ENCODE measurements at regions not wholly inside any gene's neighbourhood (a gene's known extent, or its start where the extent isn't known, plus 50 kb on each side); places are given as distances from the start of the nearest gene placed in this dataset.

GRCh38 chr2:111647359-111647758, 236.6 kb downstream of the ANAPC1 start:
- TF ChIP-seq EP300 (IDR thresholded peaks at IDR 0.05; ENCODE audit: borderline replicate concordance in 1 of 2, low read depth in 2 of 2, low read length in 2 of 2), result no peak
- no peak for TF ChIP-seq CTCF (IDR thresholded peaks at IDR 0.05; ENCODE audit: control extremely low read depth in 1 of 3, insufficient read depth in 1 of 3, low read depth in 1 of 3, low read length in 3 of 3)
- no peak for TF ChIP-seq E2F6 (IDR thresholded peaks at IDR 0.05)

All from H1 (cell line).